ENCODE measurements at regions not wholly inside any gene's neighbourhood (a gene's known extent, or its start where the extent isn't known, plus 50 kb on each side); places are given as distances from the start of the nearest gene placed in this dataset.

DNA sequence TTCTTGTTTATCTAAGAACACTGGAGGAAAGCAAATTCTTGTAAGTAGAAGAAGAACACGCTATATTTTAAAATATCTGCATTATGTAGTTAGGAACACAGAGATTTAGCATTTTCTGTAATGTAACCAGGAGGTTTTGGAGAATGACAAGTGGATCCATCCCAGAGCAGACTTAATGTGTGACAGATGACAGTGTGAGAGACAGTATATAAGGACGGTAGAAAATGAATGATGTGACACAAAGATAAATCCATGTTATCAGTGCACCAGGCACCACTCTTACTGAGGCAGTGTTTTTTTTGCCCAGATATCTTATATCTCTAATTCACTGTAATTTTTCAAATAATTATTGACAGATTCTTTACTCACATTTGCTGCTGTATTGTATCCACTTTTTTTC is 239.0 kb upstream of the KCNN2 start:
- dilution Hi-C loops (cut with HindIII; ENCODE audit: low sequenced_read_pairs, unreplicated experiment) = no loop called here

More for the DNA sequence above, 239.0 kb upstream of the KCNN2 start:
- no peak for DNase-seq
- Histone ChIP-seq H3K4me3 (ENCODE audit: insufficient read depth, low read depth, low read length) (no peak overlapping the region), H3K9me1 (ENCODE audit: insufficient read depth, low read length) (no peaks in the 10 kb centered on the region; the same call in 1 of the 2 replicates), H2BK15ac (ENCODE audit: low read depth, low read length) (no peak overlapping the region), H2AK5ac (ENCODE audit: low read depth, low read length) (no peak overlapping the region), H3K4me1 (ENCODE audit: control insufficient read depth, insufficient read depth, low read length) (peaks cover 3% of the 10 kb centered on the region), H2BK120ac (ENCODE audit: low read depth, low read length) (no peak overlapping the region), H4K91ac (ENCODE audit: insufficient read depth, low read depth, low read length) (no peak overlapping the region), H3K14ac (replicated peaks; ENCODE audit: low read depth, low read length) (no peak overlapping the region), H3K56ac (ENCODE audit: extremely low read depth, insufficient read depth, low read length) (no peak overlapping the region), H4K20me1 (ENCODE audit: insufficient read depth, low read length) (no peaks in the 10 kb centered on the region), H3K18ac (ENCODE audit: low read depth, low read length) (no peak overlapping the region), H3K36me3 (ENCODE audit: control insufficient read depth, insufficient read depth, low read length) (no peaks in the 10 kb centered on the region), H3K27me3 (ENCODE audit: control insufficient read depth, insufficient read depth, low read length) (no peaks in the 10 kb centered on the region), H2AK9ac (replicated peaks; ENCODE audit: low read depth, low read length, poor library complexity) (no peak overlapping the region), H3K79me1 (ENCODE audit: low read depth in 1 of 2, low read length in 2 of 2) (no peaks in the 10 kb centered on the region), H3K9me3 (ENCODE audit: control insufficient read depth, insufficient read depth, low read length) (0 out of 2 replicates have a peak, but pooled peaks cover 2% of the 10 kb centered on the region), H3K9ac (ENCODE audit: low read depth, low read length) (no peak overlapping the region), H3K23ac (ENCODE audit: low read depth, low read length) (no peak overlapping the region), H2BK20ac (ENCODE audit: low read depth, low read length) (no peak overlapping the region), H3K4me2 (ENCODE audit: low read depth, low read length) (no peak overlapping the region), H3K27ac (ENCODE audit: insufficient read depth, low read length) (no peak overlapping the region), H3K4ac (ENCODE audit: low read depth, low read length) (no peak overlapping the region), H4K8ac (ENCODE audit: low read depth in 2 of 2, low read length in 2 of 2) (no peak overlapping the region), H4K5ac (ENCODE audit: low read depth, low read length) (no peak overlapping the region), H2BK5ac (ENCODE audit: low read depth, low read length, poor library complexity, severe bottlenecking) (no peak overlapping the region), H2AFZ (replicated peaks; ENCODE audit: low read length, poor library complexity) (no peak overlapping the region)
- TF ChIP-seq USF2 (IDR thresholded peaks at IDR 0.05; ENCODE audit: low read depth, low read length) (no peak), MXI1 (IDR thresholded peaks at IDR 0.05; ENCODE audit: borderline replicate concordance, low read depth, low read length) (no peak), CHD1 (IDR thresholded peaks at IDR 0.05; ENCODE audit: low read depth, low read length) (no peak), POLR2A (IDR thresholded peaks at IDR 0.05; ENCODE audit: low read depth, low read length) (no peak), RAD21 (IDR thresholded peaks at IDR 0.05; ENCODE audit: low read length) (no peak), RFX5 (IDR thresholded peaks at IDR 0.05; ENCODE audit: low read depth, low read length) (no peak), FOS (IDR thresholded peaks at IDR 0.05; ENCODE audit: low read depth, low read length) (no peak), NFE2L2 (IDR thresholded peaks at IDR 0.05; ENCODE audit: low read depth, low read length) (no peak), MAZ (IDR thresholded peaks at IDR 0.05; ENCODE audit: borderline replicate concordance, low read depth, low read length) (no peak), BHLHE40 (IDR thresholded peaks at IDR 0.05; ENCODE audit: low read depth, low read length) (no peak), SMC3 (IDR thresholded peaks at IDR 0.05; ENCODE audit: low read depth, low read length) (no peak), MAFK (IDR thresholded peaks at IDR 0.05; ENCODE audit: low read depth, low read length) (no peak), CEBPB (IDR thresholded peaks at IDR 0.05; ENCODE audit: low read depth, low read length) (no peak), RCOR1 (IDR thresholded peaks at IDR 0.05; ENCODE audit: insufficient replicate concordance, low read length) (no peak)
- TF ChIP-seq, protein P1, sequence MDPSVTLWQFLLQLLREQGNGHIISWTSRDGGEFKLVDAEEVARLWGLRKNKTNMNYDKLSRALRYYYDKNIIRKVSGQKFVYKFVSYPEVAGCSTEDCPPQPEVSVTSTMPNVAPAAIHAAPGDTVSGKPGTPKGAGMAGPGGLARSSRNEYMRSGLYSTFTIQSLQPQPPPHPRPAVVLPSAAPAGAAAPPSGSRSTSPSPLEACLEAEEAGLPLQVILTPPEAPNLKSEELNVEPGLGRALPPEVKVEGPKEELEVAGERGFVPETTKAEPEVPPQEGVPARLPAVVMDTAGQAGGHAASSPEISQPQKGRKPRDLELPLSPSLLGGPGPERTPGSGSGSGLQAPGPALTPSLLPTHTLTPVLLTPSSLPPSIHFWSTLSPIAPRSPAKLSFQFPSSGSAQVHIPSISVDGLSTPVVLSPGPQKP (IDR thresholded peaks at IDR 0.05; ENCODE audit: borderline replicate concordance, low read depth, low read length) = no peak
- TF ChIP-seq, protein P2, sequence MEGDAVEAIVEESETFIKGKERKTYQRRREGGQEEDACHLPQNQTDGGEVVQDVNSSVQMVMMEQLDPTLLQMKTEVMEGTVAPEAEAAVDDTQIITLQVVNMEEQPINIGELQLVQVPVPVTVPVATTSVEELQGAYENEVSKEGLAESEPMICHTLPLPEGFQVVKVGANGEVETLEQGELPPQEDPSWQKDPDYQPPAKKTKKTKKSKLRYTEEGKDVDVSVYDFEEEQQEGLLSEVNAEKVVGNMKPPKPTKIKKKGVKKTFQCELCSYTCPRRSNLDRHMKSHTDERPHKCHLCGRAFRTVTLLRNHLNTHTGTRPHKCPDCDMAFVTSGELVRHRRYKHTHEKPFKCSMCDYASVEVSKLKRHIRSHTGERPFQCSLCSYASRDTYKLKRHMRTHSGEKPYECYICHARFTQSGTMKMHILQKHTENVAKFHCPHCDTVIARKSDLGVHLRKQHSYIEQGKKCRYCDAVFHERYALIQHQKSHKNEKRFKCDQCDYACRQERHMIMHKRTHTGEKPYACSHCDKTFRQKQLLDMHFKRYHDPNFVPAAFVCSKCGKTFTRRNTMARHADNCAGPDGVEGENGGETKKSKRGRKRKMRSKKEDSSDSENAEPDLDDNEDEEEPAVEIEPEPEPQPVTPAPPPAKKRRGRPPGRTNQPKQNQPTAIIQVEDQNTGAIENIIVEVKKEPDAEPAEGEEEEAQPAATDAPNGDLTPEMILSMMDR (conservative IDR thresholded peaks at IDR 0.05; ENCODE audit: low read depth, low read length) = no peak
- in situ Hi-C loops (cut with MboI; ENCODE audit: low sequenced_read_pairs) (no loop called here), intact Hi-C loops (cut with micrococcal nuclease) (no loop called here)
- CTCF ChIA-PET = no interaction called here
- no TSS peak for BruUV-seq (replicated peaks)
- no peak for ATAC-seq (ENCODE audit: low read depth)
- POLR2A ChIA-PET (ENCODE audit: unreplicated experiment) = no interaction called here
- no CpG with 5 or more reads among the region's 2 CpGs for WGBS, 2 experiments (ENCODE audit: extremely low coverage in 2 of 2, insufficient read length in 1 of 2)
